H4 (cell line): ENCODE measurements at regions not wholly inside any gene's neighbourhood (a gene's known extent, or its start where the extent isn't known, plus 50 kb on each side); places are given as distances from the start of the nearest gene placed in this dataset.
A peak's percentile ranks its signal among the peaks of the same experiment; 100 is the strongest.
"Not testable (repeated sequence)": the region's sequence is repeated elsewhere in the genome, so short reads cannot be mapped to it uniquely, and the experiment has no call there.

Experiments used
- DNase-seq: peaks from one replicate; pipeline ENCODE4 v3.0.0-alpha.2; 2015; ENCODE audit warnings: low spot score

GRCh38 chr5:18457255-18457654 is 823.0 kb downstream of the TAF11L14 start:
- DNase-seq, result no peak

DNA sequence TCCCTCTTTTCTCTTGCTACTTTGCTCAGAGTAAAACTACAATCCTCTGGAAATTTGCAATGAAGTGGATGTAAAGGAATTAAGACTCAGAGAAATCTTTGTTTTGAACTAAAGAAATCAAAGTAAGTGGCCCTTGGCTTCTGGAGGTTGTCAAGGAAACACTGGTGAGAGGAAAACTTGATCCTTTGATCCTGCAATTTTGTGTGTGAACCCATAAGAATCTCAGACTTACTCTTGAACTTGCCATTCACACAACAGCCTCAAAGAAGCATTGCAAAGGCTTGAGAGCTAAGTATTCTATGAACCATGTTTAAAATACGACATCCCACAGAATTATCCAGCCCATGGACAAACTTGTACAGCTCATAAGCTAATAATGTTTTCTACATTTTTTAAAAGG is 827.5 kb downstream of the TAF11L14 start:
- DNase-seq, result no peak

DNA sequence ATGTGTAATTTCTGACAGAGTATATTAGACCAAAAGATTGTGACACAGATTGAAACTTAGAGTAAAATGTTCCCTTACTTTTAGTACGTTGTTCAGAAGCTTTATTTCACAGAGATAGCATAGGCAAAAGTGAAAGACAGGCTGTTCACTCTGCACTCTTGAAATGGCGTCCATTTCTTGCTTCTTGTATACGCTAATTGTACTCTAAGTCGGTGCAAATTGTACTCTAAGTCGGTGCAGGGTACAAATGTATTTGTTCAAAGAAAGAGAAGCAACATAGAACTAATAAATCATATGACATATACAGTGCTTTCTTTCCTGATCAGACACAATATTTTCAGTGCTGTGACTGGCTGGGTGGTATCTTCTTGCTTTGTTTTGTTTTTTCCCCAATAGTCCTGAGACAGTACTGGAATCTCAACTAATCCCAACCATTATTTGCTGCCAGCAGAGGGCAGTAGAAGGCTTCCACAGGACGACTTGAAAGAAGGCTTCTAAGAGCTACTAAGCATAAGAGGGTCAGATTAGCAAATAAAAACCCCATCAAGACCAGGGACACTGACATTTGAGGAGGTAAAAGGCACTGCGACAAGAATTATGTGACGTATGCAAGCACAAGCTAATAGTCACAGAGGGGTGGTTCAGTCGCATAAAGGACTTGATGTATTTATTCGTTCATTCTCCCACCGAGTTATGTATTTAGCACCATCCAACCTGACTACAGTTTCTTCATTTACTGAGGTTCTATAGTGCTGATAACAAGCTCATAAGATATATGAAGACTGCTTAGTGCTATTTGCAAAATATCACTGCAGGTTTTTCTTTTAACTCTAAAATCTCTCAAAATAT is 831.8 kb downstream of the TAF11L14 start:
- DNase-seq, result peak; percentile 81

DNA sequence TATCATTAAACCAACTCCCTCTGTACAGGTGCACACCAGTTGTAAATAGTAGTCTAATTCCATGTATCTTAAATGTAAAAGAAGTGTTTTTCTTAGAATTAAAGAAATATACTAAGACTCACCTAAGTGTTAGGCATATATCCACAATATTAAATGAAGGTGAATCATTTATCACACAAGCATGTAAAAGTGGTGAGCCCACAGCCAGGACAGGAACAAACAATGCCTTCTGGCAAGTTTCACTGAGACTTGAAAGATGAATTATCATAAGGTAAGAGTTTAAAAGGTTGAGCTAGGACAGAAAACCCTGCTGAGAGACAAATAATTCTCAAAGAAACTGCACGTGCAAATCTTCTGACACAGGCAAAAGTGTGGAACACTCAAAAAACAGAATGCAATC is 832.5 kb downstream of the TAF11L14 start:
- no peak for DNase-seq

GRCh38 chr5:18471791-18472190 is 837.5 kb downstream of the TAF11L14 start:
- not testable (repeated sequence) for DNase-seq

DNA sequence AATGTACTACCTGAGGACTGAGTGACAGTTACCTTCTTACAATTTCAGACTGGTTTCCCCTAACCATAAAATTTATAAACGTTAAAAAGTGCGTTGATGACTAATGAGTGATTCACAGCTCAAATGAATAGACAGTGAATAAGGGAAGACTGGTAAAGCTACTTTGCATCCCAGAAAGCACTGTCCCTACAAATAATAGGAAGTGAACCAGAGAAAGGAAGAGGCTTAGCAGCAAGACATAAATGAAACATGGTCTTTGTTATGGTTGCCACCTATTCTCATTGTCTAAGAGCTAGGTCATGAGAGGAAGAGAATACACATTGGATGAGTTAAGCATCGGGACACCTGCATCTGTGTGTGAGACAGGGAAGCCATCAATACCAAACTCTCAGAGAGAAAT is 849.2 kb downstream of the TAF11L14 start:
- no peak for DNase-seq

- DNase-seq, result no peak
Observed at GRCh38 chr5:18487928-18488480, 853.7 kb downstream of the TAF11L14 start.

GRCh38 chr5:18489703-18490102 is 855.4 kb downstream of the TAF11L14 start:
- no peak for DNase-seq

GRCh38 chr5:18491349-18491748 is 857.1 kb downstream of the TAF11L14 start:
- no peak for DNase-seq

- no peak for DNase-seq
Observed at GRCh38 chr5:18495157-18495556, 860.9 kb downstream of the TAF11L14 start.

GRCh38 chr5:18496041-18496440 is 861.8 kb downstream of the TAF11L14 start:
- no peak for DNase-seq

DNA sequence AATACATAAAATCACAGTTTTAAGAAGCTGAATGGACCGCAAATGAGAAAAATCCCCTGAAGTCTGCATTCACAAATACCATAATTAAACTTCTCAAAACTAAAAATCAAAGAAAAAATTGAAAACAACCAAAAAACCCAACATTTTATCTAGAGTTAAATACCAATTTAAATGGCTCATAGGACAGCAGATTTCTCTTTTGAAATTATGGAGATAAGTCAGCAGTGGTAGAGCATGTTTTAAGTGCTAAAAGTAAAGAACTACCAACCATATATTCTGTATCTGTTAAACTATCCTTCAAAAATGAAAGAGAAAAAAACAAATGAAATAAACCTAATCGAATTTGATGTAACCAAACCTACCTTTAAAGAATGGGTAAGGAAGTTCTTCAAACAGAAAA is 862.8 kb downstream of the TAF11L14 start:
- DNase-seq, result no peak

DNA sequence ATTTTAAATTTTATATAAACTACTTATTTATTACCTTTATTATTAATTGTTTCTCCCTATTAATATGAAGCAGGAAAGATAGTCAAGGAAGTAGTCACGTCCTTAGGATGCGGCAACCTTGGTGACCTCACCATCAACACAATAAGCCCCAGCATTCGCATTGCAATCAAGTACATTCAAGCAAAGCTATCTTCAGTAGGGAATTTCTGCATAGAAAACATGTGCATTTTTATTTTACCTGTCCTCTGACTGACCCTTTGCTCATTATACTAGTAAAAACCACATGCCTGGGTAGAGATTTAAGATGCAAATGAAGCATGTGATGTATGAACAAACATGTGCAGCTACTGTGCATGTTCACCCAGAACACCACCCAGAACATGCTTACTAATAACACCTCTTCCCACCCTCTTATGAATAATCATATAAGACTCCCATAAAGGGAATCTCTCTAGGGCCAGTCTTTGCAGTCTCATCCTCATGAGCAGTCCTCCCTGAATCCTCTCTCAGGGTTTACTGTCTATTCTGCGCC is 869.6 kb downstream of the TAF11L14 start:
- no peak for DNase-seq

- no peak for DNase-seq
Observed at GRCh38 chr5:18507114-18507513, 872.9 kb downstream of the TAF11L14 start.

DNA sequence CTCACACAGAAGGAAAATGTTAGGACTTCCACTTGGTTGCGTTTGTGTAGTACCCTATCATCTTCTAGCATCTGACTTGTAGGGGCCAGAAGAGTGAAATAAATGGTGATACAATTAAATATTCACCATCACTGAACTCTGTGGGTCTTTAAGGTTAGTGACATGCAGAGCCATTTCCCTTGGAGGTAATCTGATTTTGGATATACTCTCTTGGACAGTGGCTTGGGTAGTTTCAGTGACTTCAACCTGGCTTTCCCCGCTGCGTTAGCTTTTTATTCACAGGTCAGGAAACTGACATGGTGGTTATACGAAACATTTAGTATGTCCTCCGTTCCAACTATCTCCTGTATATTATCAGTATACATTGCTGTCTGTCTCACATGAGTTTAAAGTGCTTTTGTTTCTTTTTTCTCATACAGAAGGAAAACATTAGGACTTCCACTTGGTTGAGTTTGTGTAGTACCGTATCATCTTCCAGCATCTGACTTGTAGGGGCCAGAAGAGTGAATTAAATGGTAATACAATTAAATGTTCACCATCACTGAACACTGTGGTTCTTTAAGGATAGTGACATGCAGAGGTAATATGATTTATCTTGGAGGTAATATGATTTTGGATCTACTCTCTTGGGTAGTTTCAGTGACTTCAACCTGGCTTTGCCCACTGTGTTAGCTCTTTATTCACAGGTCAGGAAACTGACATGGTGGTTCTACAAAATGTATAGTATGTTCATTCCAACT is 883.6 kb downstream of the TAF11L14 start:
- DNase-seq, result no peak

DNA sequence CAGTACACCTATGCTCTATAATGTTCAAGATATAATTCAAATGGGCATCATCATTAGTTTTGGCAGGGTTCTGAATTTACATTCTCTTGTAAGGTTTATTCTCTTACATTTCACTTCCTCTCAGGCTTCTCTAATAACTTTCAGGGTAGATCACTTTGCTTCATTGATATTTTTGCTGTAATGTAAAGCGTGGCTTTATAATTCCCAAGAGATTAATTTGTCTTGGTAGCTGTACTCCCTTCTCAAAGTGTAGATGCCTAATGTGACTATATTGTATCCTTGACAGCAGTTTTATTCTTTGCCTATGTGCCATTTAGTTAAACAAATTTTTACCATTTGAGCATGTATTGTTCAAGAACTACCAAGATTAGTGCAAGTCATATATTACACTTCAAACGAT is 889.1 kb downstream of the TAF11L14 start:
- DNase-seq, result no peak

DNA sequence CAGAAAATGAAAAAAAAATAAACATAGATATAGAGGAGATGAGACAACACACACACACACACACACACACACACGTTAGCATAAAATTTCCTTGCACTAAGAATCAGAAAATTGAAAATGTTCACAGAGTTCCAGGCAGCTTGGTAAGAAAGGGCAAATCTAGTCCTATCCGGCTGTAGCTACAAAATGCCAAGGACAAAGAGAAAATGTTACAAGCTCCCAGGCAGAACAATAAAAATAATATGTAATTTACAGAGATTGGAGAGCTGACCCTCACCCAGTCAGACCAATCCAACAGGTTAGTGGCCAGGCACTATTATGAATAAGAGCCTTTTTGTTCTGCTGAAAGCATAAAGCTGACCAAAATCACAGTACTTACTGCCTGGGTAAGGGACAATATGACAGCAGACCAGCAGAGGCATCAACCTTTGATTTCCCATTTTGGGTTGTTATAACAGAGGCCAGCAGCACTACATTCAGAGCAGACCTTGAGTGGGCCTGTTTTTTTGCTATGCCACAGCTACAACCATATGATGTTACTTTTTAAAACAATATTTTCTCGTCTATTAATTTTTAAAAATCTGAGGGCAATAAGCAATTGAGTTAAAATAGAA is 892.6 kb downstream of the TAF11L14 start:
- DNase-seq, result no peak

DNA sequence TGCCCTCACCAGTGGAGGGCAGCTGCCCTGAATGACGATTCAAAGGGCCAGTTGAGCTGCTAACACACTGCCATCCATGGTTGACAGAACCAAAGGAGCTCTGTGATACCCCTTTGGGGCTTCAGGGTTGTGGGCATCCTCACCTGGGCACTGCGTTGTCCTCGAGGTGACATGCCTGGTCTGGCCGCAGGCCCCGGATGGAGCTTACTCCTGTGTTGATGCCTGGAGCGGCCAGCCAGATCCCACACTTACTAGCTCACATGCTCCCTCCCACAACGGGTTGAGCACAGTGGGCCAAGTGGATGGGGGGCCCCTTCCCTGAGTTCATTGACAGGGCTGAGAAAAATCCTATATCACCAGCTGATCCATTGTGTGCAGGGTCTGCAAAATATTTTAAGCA is 898.9 kb downstream of the TAF11L14 start:
- no peak for DNase-seq

DNA sequence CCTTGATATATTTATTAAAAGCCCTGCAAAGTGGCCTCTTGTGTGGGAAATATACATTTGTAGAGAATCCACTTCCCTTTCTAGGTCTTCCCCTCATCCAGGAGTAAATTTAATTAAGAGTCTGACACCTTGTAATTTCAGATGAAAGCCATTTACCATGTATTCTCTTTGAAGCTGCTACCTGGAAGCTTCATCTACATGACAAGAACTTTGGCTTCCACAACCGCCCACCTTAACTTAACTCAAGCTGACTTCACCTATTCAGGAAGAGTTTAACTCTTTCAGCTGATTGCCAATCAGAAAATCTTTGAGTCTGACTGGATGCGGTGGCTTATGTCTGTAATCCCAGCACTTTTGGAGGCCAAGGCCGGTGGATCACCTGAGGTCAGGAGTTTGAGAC is 899.9 kb downstream of the TAF11L14 start:
- no peak for DNase-seq

GRCh38 chr5:18535753-18536152 is 901.5 kb downstream of the TAF11L14 start:
- DNase-seq, result not testable (repeated sequence)

GRCh38 chr5:18544421-18544820 is 910.2 kb downstream of the TAF11L14 start:
- DNase-seq, result no peak

GRCh38 chr5:18546591-18546990 is 912.3 kb downstream of the TAF11L14 start:
- no peak for DNase-seq
